Esophagus squamous epithelium (tissue), 5 donors: ENCODE measurements at regions not wholly inside any gene's neighbourhood (a gene's known extent, or its start where the extent isn't known, plus 50 kb on each side); places are given as distances from the start of the nearest gene placed in this dataset.
"Not testable (repeated sequence)": the region's sequence is repeated elsewhere in the genome, so short reads cannot be mapped to it uniquely, and the experiment has no call there.

Experiments
- DNase-seq: peaks from one replicate; lab custom pipeline; 2025; lab: John Stamatoyannopoulos, UW
- H3K27ac ChIP-seq, 4 donors: fragments of 200-600 bp; sonication (generic); one replicate each; pipeline ENCODE4 v1.5.1; 2016 to 2019; ENCODE audit warnings: mild to moderate bottlenecking in 1 of 4
- H3K27me3 ChIP-seq, 4 donors: fragments of 200-600 bp; sonication (generic); 1 replicate in 3 of 4; 2 replicates in 1 of 4; pipeline versions ENCODE4 v1.5.1 to v1.6.0; 2017 to 2021; ENCODE audit warnings: antibody characterized with exemption in 1 of 4
- H3K36me3 ChIP-seq, 3 donors: fragments of 200-600 bp; sonication (generic); one replicate each; pipeline ENCODE4 v1.5.1; 2016 to 2019
- H3K4me1 ChIP-seq, 3 donors: fragments of 200-600 bp; sonication (generic); one replicate each; pipeline ENCODE4 v1.5.1; 2017 to 2019
- H3K4me3 ChIP-seq, 4 donors: fragments of 200-600 bp; sonication (generic); 1 replicate in 3 of 4; 2 replicates in 1 of 4; pipeline ENCODE4 v1.5.1; 2016 to 2019; ENCODE audit warnings: mild to moderate bottlenecking in 2 of 4, moderate library complexity in 1 of 4
- H3K9me3 ChIP-seq, 3 donors: fragments of 200-600 bp; sonication (generic); one replicate each; pipeline ENCODE4 v1.5.1; 2016 to 2019
- CTCF ChIP-seq, 6 experiments: fragments of 450-650 bp in 4 of 6; fragments of 200-600 bp in 2 of 6; sonication (generic) in 2 of 6; IDR thresholded peaks; one replicate each; pipeline ENCODE4 v1.5.1; 2016 to 2019; ENCODE audit warnings: antibody characterized with exemption in 6 of 6, mild to moderate bottlenecking in 4 of 6, moderate library complexity in 4 of 6
- POLR2A ChIP-seq, 4 donors: fragments of 450-650 bp; IDR thresholded peaks; one replicate each; pipeline ENCODE4 v1.6.1; 2017; ENCODE audit warnings: antibody characterized with exemption in 4 of 4, mild to moderate bottlenecking in 4 of 4, moderate library complexity in 3 of 4
- WGBS, 2 donors: methylation state at CpG; one replicate each; pipeline ENCODE4 v1.1.5; 2018; 5-methylcytosine and 5-hydroxymethylcytosine counted together
- intact Hi-C: fragments of 100-400 bp; cut with DNase I; formaldehyde crosslinking; loops from one replicate; pipeline ENCODE4 v1.15.0; 2022
- donor health status: DM: yes; HTN: yes; CAD: no.

GRCh38 chr18:35810520-35810919 lies 162.0 kb upstream of the RMP24 start:
- no peaks in the 10 kb centered on the region for H3K36me3 ChIP-seq
- WGBS, 2 donors: 81 to 85% methylated on average over 2 of the region's 2 CpGs
- no peak overlapping the region for H3K4me3 ChIP-seq
- TF ChIP-seq CTCF (IDR thresholded peaks at IDR 0.05): no peak
- no peak for TF ChIP-seq POLR2A (IDR thresholded peaks at IDR 0.05)
- H3K27me3 ChIP-seq: peaks cover 0 to 4% (median 0%) of the 10 kb centered on the region in 4 donors
- H3K4me1 ChIP-seq: no peaks in the 10 kb centered on the region
- H3K9me3 ChIP-seq: no peaks in the 10 kb centered on the region
- intact Hi-C loops: no loop called here
- no peak overlapping the region for H3K27ac ChIP-seq
- DNase-seq: no peak

GRCh38 chr18:35811896-35812295 lies 160.6 kb upstream of the RMP24 start:
- no peak for TF ChIP-seq POLR2A (IDR thresholded peaks at IDR 0.05)
- no peak for TF ChIP-seq CTCF (IDR thresholded peaks at IDR 0.05)
- WGBS, 2 donors: 22 to 26% methylated on average over 3 of the region's 3 CpGs
- intact Hi-C loops: no loop called here

GRCh38 chr18:35815011-35815410 lies 157.5 kb upstream of the RMP24 start:
- H3K36me3 ChIP-seq, H3K9me3 ChIP-seq, H3K27me3 ChIP-seq, H3K27ac ChIP-seq, H3K4me1 ChIP-seq, H3K4me3 ChIP-seq, intact Hi-C loops, DNase-seq: not testable (repeated sequence)
- 81 to 100% methylated on average over 2 of the region's 2 CpGs for WGBS, 2 donors

More at GRCh38 chr18:35811896-35812295, 160.6 kb upstream of the RMP24 start:
- no peaks in the 10 kb centered on the region for H3K36me3 ChIP-seq
- H3K4me1 ChIP-seq: no peaks in the 10 kb centered on the region
- no peak for DNase-seq
- H3K4me3 ChIP-seq: no peak overlapping the region
- peaks cover 0 to under 1% (median 0%) of the 10 kb centered on the region in 4 donors for H3K27me3 ChIP-seq
- no peak overlapping the region for H3K27ac ChIP-seq
- H3K9me3 ChIP-seq: no peaks in the 10 kb centered on the region

GRCh38 chr18:35816003-35816402 lies 156.5 kb upstream of the RMP24 start:
- WGBS, 2 donors: 95 to 96% methylated on average over 3 of the region's 3 CpGs

GRCh38 chr18:35817604-35818352 lies 154.7 kb upstream of the RMP24 start:
- Histone ChIP-seq H3K27ac (no peak overlapping the region), H3K4me1 (no peaks in the 10 kb centered on the region), H3K4me3 (no peak overlapping the region), H3K9me3 (no peaks in the 10 kb centered on the region), H3K36me3 (no peaks in the 10 kb centered on the region), H3K27me3 (no peaks in the 10 kb centered on the region)
- no CpG with 5 or more reads among the region's 11 CpGs for WGBS, 2 donors
- intact Hi-C loops: no loop called here
- no peak for DNase-seq
- TF ChIP-seq POLR2A (IDR thresholded peaks at IDR 0.05): no peak
- no peak for TF ChIP-seq CTCF (IDR thresholded peaks at IDR 0.05)

More at GRCh38 chr18:35816003-35816402, 156.5 kb upstream of the RMP24 start:
- H3K27ac ChIP-seq: no peak overlapping the region
- no peaks in the 10 kb centered on the region for H3K36me3 ChIP-seq
- no peaks in the 10 kb centered on the region for H3K9me3 ChIP-seq
- no peak for DNase-seq
- no peaks in the 10 kb centered on the region for H3K4me1 ChIP-seq
- TF ChIP-seq POLR2A (IDR thresholded peaks at IDR 0.05) (no peak), CTCF (IDR thresholded peaks at IDR 0.05) (no peak)
- H3K27me3 ChIP-seq: no peaks in the 10 kb centered on the region
- intact Hi-C loops: no loop called here
- H3K4me3 ChIP-seq: no peak overlapping the region
